GM23338 (cell line): ENCODE measurements at regions not wholly inside any gene's neighbourhood (a gene's known extent, or its start where the extent isn't known, plus 50 kb on each side); places are given as distances from the start of the nearest gene placed in this dataset.

ENCODE experiments used
- POLR2AphosphoS5 ChIP-seq: IDR thresholded peaks from 2 replicates; pipeline ENCODE4 v1.6.1; 2016; ENCODE audit warnings: antibody characterized with exemption, low read depth
- TF ChIP-seq, protein P1 (sequence below), 2 experiments: fragments of 200-600 bp in 1 of 2; sonication (generic) in 1 of 2; conservative IDR thresholded peaks; 2 replicates each; pipeline versions ENCODE4 v1.5.1 to v1.6.1; 2016 to 2017; ENCODE audit warnings: antibody characterized with exemption in 2 of 2, low read depth in 2 of 2, mild to moderate bottlenecking in 2 of 2, moderate library complexity in 1 of 2

DNA sequence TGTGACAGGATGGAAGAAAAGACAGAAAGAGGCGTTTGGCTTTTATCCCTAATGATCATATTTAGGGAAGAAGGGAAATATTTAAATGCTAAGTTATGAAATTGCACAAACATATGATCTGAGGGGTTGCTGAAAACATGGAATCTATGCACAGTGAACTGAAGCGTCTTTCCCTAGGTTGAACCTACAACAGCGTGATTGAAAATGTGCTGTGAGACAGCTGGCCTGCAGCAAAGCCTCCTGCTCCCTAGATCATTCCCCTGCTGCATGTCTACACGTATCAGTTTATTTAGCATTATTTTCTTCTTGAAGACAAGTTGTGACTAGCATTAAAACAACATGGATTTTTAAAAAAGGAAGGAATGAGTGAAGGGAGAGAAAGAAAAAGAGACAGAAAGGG is 272.5 kb upstream of the TRAM1L1 start:
- TF ChIP-seq, protein P1, sequence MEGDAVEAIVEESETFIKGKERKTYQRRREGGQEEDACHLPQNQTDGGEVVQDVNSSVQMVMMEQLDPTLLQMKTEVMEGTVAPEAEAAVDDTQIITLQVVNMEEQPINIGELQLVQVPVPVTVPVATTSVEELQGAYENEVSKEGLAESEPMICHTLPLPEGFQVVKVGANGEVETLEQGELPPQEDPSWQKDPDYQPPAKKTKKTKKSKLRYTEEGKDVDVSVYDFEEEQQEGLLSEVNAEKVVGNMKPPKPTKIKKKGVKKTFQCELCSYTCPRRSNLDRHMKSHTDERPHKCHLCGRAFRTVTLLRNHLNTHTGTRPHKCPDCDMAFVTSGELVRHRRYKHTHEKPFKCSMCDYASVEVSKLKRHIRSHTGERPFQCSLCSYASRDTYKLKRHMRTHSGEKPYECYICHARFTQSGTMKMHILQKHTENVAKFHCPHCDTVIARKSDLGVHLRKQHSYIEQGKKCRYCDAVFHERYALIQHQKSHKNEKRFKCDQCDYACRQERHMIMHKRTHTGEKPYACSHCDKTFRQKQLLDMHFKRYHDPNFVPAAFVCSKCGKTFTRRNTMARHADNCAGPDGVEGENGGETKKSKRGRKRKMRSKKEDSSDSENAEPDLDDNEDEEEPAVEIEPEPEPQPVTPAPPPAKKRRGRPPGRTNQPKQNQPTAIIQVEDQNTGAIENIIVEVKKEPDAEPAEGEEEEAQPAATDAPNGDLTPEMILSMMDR (conservative IDR thresholded peaks at IDR 0.05; ENCODE audit: low read depth in 2 of 2), result no peak
- TF ChIP-seq POLR2AphosphoS5, result no peak
